Endothelial cell of umbilical vein (primary cell): ENCODE measurements at regions not wholly inside any gene's neighbourhood (a gene's known extent, or its start where the extent isn't known, plus 50 kb on each side); places are given as distances from the start of the nearest gene placed in this dataset.

Experiments
- BruUV-seq: library from RNA; stranded (reverse); fragments of 400-500 nt; replicated peaks from 2 replicates; lab custom pipeline; 2021; lab: Mats Ljungman, UMichigan
- CTCF ChIA-PET: fragments of 300-600, 350-600 bp; sonication (Branson Sonifier 250); formaldehyde crosslinking; loops from one replicate; lab custom pipeline; 2021; ENCODE audit warnings: antibody characterized with exemption, inconsistent platforms; lab: Charles Lee
- POLR2A ChIA-PET: fragments of 300-600, 350-600 bp; sonication (Branson Sonifier 250); formaldehyde crosslinking; loops from one replicate; lab custom pipeline; 2021; ENCODE audit warnings: antibody characterized with exemption, inconsistent platforms; lab: Charles Lee
- DNase-seq: peaks from one replicate; pipeline ENCODE4 v3.0.0-alpha.2; 2011; ENCODE audit warnings: low read depth, low spot score
- FAIRE-seq: peaks from 2 replicates; lab custom pipeline; 2011; peaks lifted over from hg19 to GRCh38; lab: Jason Lieb, UNC
- H2AFZ ChIP-seq: 2 replicates; pipeline ENCODE4 v1.6.0; 2012; ENCODE audit warnings: low read depth, low read length, control low read depth, inconsistent platforms
- H3K27ac ChIP-seq: 2 replicates; pipeline ENCODE4 v1.5.1; 2011; ENCODE audit warnings: low read depth, mild to moderate bottlenecking, control low read depth, low read length, moderate library complexity; ENCODE audit not compliant: insufficient read depth
- H3K27me3 ChIP-seq, 2 experiments: 2 replicates each; pipeline versions ENCODE4 v1.6.0 to v1.6.1; 2011; ENCODE audit warnings: low read length in 2 of 2, mixed read lengths in 1 of 2; ENCODE audit not compliant: control insufficient read depth in 2 of 2, insufficient read depth in 2 of 2
- H3K36me3 ChIP-seq, 2 experiments: 2 replicates in 1 of 2; 3 replicates in 1 of 2; pipeline ENCODE4 v1.5.1; 2011; ENCODE audit warnings: low read length in 2 of 2, mild to moderate bottlenecking in 1 of 2, moderate library complexity in 1 of 2; ENCODE audit not compliant: control insufficient read depth in 2 of 2, insufficient read depth in 2 of 2; ENCODE audit errors: extremely low read depth in 1 of 2
- H3K4me1 ChIP-seq: 3 replicates; pipeline ENCODE4 v1.5.1; 2011; ENCODE audit warnings: mild to moderate bottlenecking, low read length; ENCODE audit not compliant: control insufficient read depth, insufficient read depth; ENCODE audit errors: extremely low read depth
- H3K4me2 ChIP-seq: 2 replicates; pipeline ENCODE4 v1.6.1; 2011; ENCODE audit warnings: low read length, control low read depth, mixed read lengths; ENCODE audit not compliant: insufficient read depth
- H3K4me3 ChIP-seq, 3 experiments: fragments of 200-600 bp in 1 of 3; sonication (generic), shearing (Covaris generic) in 1 of 3; replicated peaks in 1 of 3; 2 replicates each; pipeline ENCODE4 v1.5.1; 2011 to 2016; ENCODE audit warnings: control low read depth in 3 of 3, low read length in 3 of 3, mild to moderate bottlenecking in 2 of 3, inconsistent platforms in 1 of 3, low read depth in 1 of 3, moderate library complexity in 1 of 3; ENCODE audit not compliant: insufficient read depth in 1 of 3
- H3K79me2 ChIP-seq: 2 replicates; pipeline ENCODE4 v1.6.0; 2012; ENCODE audit warnings: low read length, inconsistent platforms; ENCODE audit not compliant: control insufficient read depth, insufficient read depth
- H3K9ac ChIP-seq: replicated peaks from 2 replicates; pipeline ENCODE3; 2011; ENCODE audit warnings: low read length, control low read depth; ENCODE audit not compliant: insufficient read depth; ENCODE audit errors: extremely low read depth
- H3K9me1 ChIP-seq: replicated peaks from 3 replicates; pipeline ENCODE4 v1.6.0; 2011; ENCODE audit warnings: mild to moderate bottlenecking, low read length; ENCODE audit not compliant: control insufficient read depth, insufficient read depth; ENCODE audit errors: extremely low read depth
- H3K9me3 ChIP-seq: replicated peaks from 2 replicates; pipeline ENCODE4 v1.5.1; 2012; ENCODE audit warnings: low read length, inconsistent platforms; ENCODE audit not compliant: control insufficient read depth, insufficient read depth
- H4K20me1 ChIP-seq: replicated peaks from 2 replicates; pipeline ENCODE3; 2011; ENCODE audit warnings: mild to moderate bottlenecking, low read length; ENCODE audit not compliant: control insufficient read depth, insufficient read depth; ENCODE audit errors: extremely low read depth
- EZH2 ChIP-seq: IDR thresholded peaks from 2 replicates; pipeline ENCODE4 v1.6.1; 2012; ENCODE audit warnings: borderline replicate concordance, low read depth, mild to moderate bottlenecking, moderate library complexity, low read length, inconsistent platforms; ENCODE audit not compliant: severe bottlenecking
- FOS ChIP-seq: IDR thresholded peaks from 2 replicates; pipeline ENCODE4 v1.6.1; 2011; ENCODE audit warnings: mild to moderate bottlenecking, low read length, moderate library complexity, borderline replicate concordance; ENCODE audit not compliant: insufficient read depth
- GATA2 ChIP-seq: IDR thresholded peaks from 2 replicates; pipeline ENCODE4 v1.7.0; 2011; ENCODE audit warnings: low read depth, mild to moderate bottlenecking, moderate library complexity, mixed read lengths, low read length; ENCODE audit not compliant: insufficient read length, insufficient read depth
- JUN ChIP-seq: IDR thresholded peaks from 2 replicates; pipeline ENCODE4 v1.6.1; 2011; ENCODE audit warnings: borderline replicate concordance, low read depth; ENCODE audit not compliant: insufficient read length, insufficient read depth
- MYC ChIP-seq: IDR thresholded peaks from one replicate; pipeline ENCODE4 v1.6.1; 2011; ENCODE audit warnings: mild to moderate bottlenecking, low read depth, low read length
- POLR2A ChIP-seq: IDR thresholded peaks from 2 replicates; pipeline ENCODE4 v1.6.1; 2012; ENCODE audit warnings: low read depth, mild to moderate bottlenecking, control low read depth, low read length
- POLR2AphosphoS5 ChIP-seq: IDR thresholded peaks from 2 replicates; pipeline ENCODE4 v1.6.1; 2012; ENCODE audit warnings: low read depth, mild to moderate bottlenecking, control low read depth, low read length, moderate library complexity; ENCODE audit not compliant: insufficient read depth
- dilution Hi-C: fragments of 300-500 bp; cut with MboI; formaldehyde crosslinking; loops from one replicate; pipeline ENCODE4 v1.15.0; 2019; ENCODE audit warnings: low sequenced_read_pairs; ENCODE audit not compliant: extremely low pct_ligation_motif_present
- intact Hi-C: fragments of 100-400 bp; cut with micrococcal nuclease; formaldehyde crosslinking; loops from one replicate; pipeline ENCODE4 v1.10.0; 2022
- TF ChIP-seq, protein P1 (sequence below): IDR thresholded peaks from 2 replicates; pipeline ENCODE4 v1.6.1; 2011; ENCODE audit not compliant: insufficient read depth, insufficient read length
- TF ChIP-seq, protein P2 (sequence below), 2 donors: IDR thresholded peaks; 1 replicate in 1 of 2; 2 replicates in 1 of 2; pipeline ENCODE4 v1.5.1; 2011; ENCODE audit warnings: low read length in 2 of 2, mild to moderate bottlenecking in 2 of 2, moderate library complexity in 2 of 2, control low read depth in 1 of 2, inconsistent platforms in 1 of 2, low read depth in 1 of 2; ENCODE audit not compliant: insufficient read depth in 1 of 2; ENCODE audit errors: extremely low read depth in 1 of 2

DNA sequence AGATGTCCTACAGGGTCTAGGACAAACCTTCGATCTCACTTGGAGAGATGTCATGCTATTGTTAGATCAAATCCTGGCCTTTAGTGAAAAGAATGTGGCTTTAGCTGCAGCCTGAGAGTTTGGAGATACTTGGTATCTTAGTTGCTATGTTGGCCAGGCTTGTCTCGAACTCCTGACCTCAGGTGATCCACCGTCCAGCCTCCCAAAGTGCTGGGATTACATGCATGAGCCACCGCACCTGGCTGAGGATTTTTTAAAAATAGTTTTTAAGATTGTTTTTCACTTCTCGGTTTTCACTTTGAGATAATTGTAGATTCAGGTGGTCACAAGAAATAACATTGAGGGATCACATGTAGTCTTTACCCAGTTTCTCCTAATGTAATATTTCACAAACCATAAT is 738.3 kb upstream of the POM121L12 start:
- Histone ChIP-seq H3K36me3 (no peaks in the 10 kb centered on the region), H4K20me1 (no peaks in the 10 kb centered on the region), H3K4me1 (no peaks in the 10 kb centered on the region), H3K9me1 (no peaks in the 10 kb centered on the region), H2AFZ (no peak overlapping the region), H3K4me2 (no peak overlapping the region), H3K9ac (no peak overlapping the region), H3K4me3 (no peak overlapping the region), H3K27ac (no peak overlapping the region), H3K9me3 (no peaks in the 10 kb centered on the region), H3K79me2 (no peaks in the 10 kb centered on the region), H3K27me3 (no peaks in the 10 kb centered on the region)
- ChIA-PET CTCF (no interaction called here), POLR2A (no interaction called here)
- BruUV-seq, result no TSS peak
- intact Hi-C loops, result no loop called here
- TF ChIP-seq FOS, result no peak
- no peak for TF ChIP-seq POLR2AphosphoS5
- no peak for TF ChIP-seq POLR2A
- TF ChIP-seq GATA2, result no peak
- TF ChIP-seq, protein P1, sequence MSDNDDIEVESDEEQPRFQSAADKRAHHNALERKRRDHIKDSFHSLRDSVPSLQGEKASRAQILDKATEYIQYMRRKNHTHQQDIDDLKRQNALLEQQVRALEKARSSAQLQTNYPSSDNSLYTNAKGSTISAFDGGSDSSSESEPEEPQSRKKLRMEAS, result no peak
- no peak for TF ChIP-seq EZH2
- TF ChIP-seq JUN, result no peak
- TF ChIP-seq MYC, result no peak
- TF ChIP-seq, protein P2, sequence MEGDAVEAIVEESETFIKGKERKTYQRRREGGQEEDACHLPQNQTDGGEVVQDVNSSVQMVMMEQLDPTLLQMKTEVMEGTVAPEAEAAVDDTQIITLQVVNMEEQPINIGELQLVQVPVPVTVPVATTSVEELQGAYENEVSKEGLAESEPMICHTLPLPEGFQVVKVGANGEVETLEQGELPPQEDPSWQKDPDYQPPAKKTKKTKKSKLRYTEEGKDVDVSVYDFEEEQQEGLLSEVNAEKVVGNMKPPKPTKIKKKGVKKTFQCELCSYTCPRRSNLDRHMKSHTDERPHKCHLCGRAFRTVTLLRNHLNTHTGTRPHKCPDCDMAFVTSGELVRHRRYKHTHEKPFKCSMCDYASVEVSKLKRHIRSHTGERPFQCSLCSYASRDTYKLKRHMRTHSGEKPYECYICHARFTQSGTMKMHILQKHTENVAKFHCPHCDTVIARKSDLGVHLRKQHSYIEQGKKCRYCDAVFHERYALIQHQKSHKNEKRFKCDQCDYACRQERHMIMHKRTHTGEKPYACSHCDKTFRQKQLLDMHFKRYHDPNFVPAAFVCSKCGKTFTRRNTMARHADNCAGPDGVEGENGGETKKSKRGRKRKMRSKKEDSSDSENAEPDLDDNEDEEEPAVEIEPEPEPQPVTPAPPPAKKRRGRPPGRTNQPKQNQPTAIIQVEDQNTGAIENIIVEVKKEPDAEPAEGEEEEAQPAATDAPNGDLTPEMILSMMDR (IDR thresholded peaks at IDR 0.05; ENCODE audit: extremely low read depth in 1 of 2, insufficient read depth in 1 of 2, low read depth in 1 of 2, low read length in 2 of 2), result no peak
- dilution Hi-C loops, result no loop called here
- DNase-seq (no peak), FAIRE-seq (peak; percentile 44)
